Mucosa of rectum (tissue), 2 donors: ENCODE measurements at regions not wholly inside any gene's neighbourhood (a gene's known extent, or its start where the extent isn't known, plus 50 kb on each side); places are given as distances from the start of the nearest gene placed in this dataset.
"Not testable (repeated sequence)": the region's sequence is repeated elsewhere in the genome, so short reads cannot be mapped to it uniquely, and the experiment has no call there.

ENCODE experiments used
- H3K27ac ChIP-seq, 2 donors: one replicate each; pipeline ENCODE4 v1.7.0; 2013; ENCODE audit warnings: inconsistent platforms in 2 of 2, low read depth in 2 of 2, low read length in 2 of 2
- H3K27me3 ChIP-seq, 2 donors: one replicate each; pipeline ENCODE4 v1.7.0; 2013; ENCODE audit warnings: low read length in 2 of 2; ENCODE audit not compliant: control insufficient read depth in 2 of 2, insufficient read depth in 2 of 2
- H3K36me3 ChIP-seq, 2 donors: one replicate each; pipeline ENCODE4 v1.7.0; 2013; ENCODE audit warnings: low read length in 2 of 2; ENCODE audit not compliant: control insufficient read depth in 2 of 2, insufficient read depth in 2 of 2
- H3K4me1 ChIP-seq, 2 donors: one replicate each; pipeline ENCODE4 v1.7.0; 2013; ENCODE audit warnings: low read length in 2 of 2, mild to moderate bottlenecking in 1 of 2; ENCODE audit not compliant: control insufficient read depth in 2 of 2, insufficient read depth in 2 of 2
- H3K4me3 ChIP-seq, 2 donors: one replicate each; pipeline ENCODE4 v1.7.0; 2013; ENCODE audit warnings: low read length in 2 of 2
- H3K9ac ChIP-seq, 2 donors: one replicate each; pipeline ENCODE4 v1.7.0; 2013; ENCODE audit warnings: low read length in 2 of 2, low read depth in 1 of 2, mild to moderate bottlenecking in 1 of 2
- H3K9me3 ChIP-seq, 2 donors: one replicate each; pipeline ENCODE4 v1.7.0; 2013; ENCODE audit warnings: low read length in 2 of 2; ENCODE audit not compliant: control insufficient read depth in 2 of 2
- donor health status: healthy.
- donor health status: Normal muscosa, but diverticular disease.

GRCh38 chr1:58062635-58063034, 483.9 kb downstream of the OMA1 start:
- H3K36me3 ChIP-seq = no peaks in the 10 kb centered on the region
- no peaks in the 10 kb centered on the region for H3K4me1 ChIP-seq
- H3K9me3 ChIP-seq = no peaks in the 10 kb centered on the region
- H3K4me3 ChIP-seq = no peak overlapping the region
- no peak overlapping the region for H3K27ac ChIP-seq
- H3K9ac ChIP-seq = no peak overlapping the region
- H3K27me3 ChIP-seq = no peaks in the 10 kb centered on the region

GRCh38 chr1:58060559-58061170, 485.9 kb downstream of the OMA1 start:
- Histone ChIP-seq H3K9me3 (no peaks in the 10 kb centered on the region), H3K4me1 (no peaks in the 10 kb centered on the region), H3K27me3 (no peaks in the 10 kb centered on the region), H3K27ac (no peak overlapping the region), H3K36me3 (no peaks in the 10 kb centered on the region), H3K9ac (no peak overlapping the region), H3K4me3 (no peak overlapping the region)

- Histone ChIP-seq H3K36me3 (no peaks in the 10 kb centered on the region), H3K27me3 (no peaks in the 10 kb centered on the region), H3K9ac (no peak overlapping the region), H3K4me3 (no peak overlapping the region), H3K27ac (no peak overlapping the region), H3K9me3 (no peaks in the 10 kb centered on the region), H3K4me1 (no peaks in the 10 kb centered on the region)
Observed at GRCh38 chr1:58059789-58060188, 486.7 kb downstream of the OMA1 start.

- H3K27ac ChIP-seq = no peak overlapping the region
- H3K9me3 ChIP-seq = no peaks in the 10 kb centered on the region
Observed at GRCh38 chr1:58058323-58058722, 488.2 kb downstream of the OMA1 start.

GRCh38 chr1:58057826-58058225, 488.7 kb downstream of the OMA1 start:
- Histone ChIP-seq H3K4me3 (no peak overlapping the region), H3K9me3 (no peaks in the 10 kb centered on the region), H3K9ac (no peak overlapping the region), H3K36me3 (no peaks in the 10 kb centered on the region), H3K27me3 (no peaks in the 10 kb centered on the region), H3K27ac (no peak overlapping the region), H3K4me1 (no peaks in the 10 kb centered on the region)

More at GRCh38 chr1:58058323-58058722, 488.2 kb downstream of the OMA1 start:
- Histone ChIP-seq H3K4me3 (no peak overlapping the region), H3K4me1 (no peaks in the 10 kb centered on the region), H3K27me3 (no peaks in the 10 kb centered on the region), H3K9ac (no peak overlapping the region), H3K36me3 (no peaks in the 10 kb centered on the region)

- H3K9ac ChIP-seq, H3K4me3 ChIP-seq, H3K4me1 ChIP-seq, H3K27ac ChIP-seq, H3K27me3 ChIP-seq, H3K36me3 ChIP-seq, H3K9me3 ChIP-seq: not testable (repeated sequence)
Observed at GRCh38 chr1:58051187-58051586, 495.3 kb downstream of the OMA1 start.

- Histone ChIP-seq H3K9me3 (no peaks in the 10 kb centered on the region), H3K27ac (no peak overlapping the region), H3K4me3 (no peak overlapping the region), H3K9ac (no peak overlapping the region), H3K4me1 (no peaks in the 10 kb centered on the region), H3K36me3 (no peaks in the 10 kb centered on the region), H3K27me3 (no peaks in the 10 kb centered on the region)
Observed at GRCh38 chr1:58047265-58047858, 499.2 kb downstream of the OMA1 start.

GRCh38 chr1:58045094-58045705, 501.3 kb downstream of the OMA1 start:
- Histone ChIP-seq H3K36me3 (no peaks in the 10 kb centered on the region), H3K4me3 (no peak overlapping the region)

GRCh38 chr1:58041621-58042020, 504.9 kb downstream of the OMA1 start:
- no peaks in the 10 kb centered on the region for H3K9me3 ChIP-seq
- no peak overlapping the region for H3K4me3 ChIP-seq
- no peak overlapping the region for H3K9ac ChIP-seq
- H3K27me3 ChIP-seq = no peaks in the 10 kb centered on the region
- H3K27ac ChIP-seq = no peak overlapping the region
- no peaks in the 10 kb centered on the region for H3K36me3 ChIP-seq
- no peaks in the 10 kb centered on the region for H3K4me1 ChIP-seq

More at GRCh38 chr1:58045094-58045705, 501.3 kb downstream of the OMA1 start:
- no peak overlapping the region for H3K27ac ChIP-seq
- no peak overlapping the region for H3K9ac ChIP-seq
- no peaks in the 10 kb centered on the region for H3K4me1 ChIP-seq
- no peaks in the 10 kb centered on the region for H3K9me3 ChIP-seq
- no peaks in the 10 kb centered on the region for H3K27me3 ChIP-seq

- no peak overlapping the region for H3K27ac ChIP-seq
- H3K36me3 ChIP-seq = no peaks in the 10 kb centered on the region
- H3K4me3 ChIP-seq = no peak overlapping the region
- no peaks in the 10 kb centered on the region for H3K9me3 ChIP-seq
- no peaks in the 10 kb centered on the region for H3K27me3 ChIP-seq
- H3K4me1 ChIP-seq = no peaks in the 10 kb centered on the region
- H3K9ac ChIP-seq = no peak overlapping the region
Observed at GRCh38 chr1:58038574-58038973, 508.0 kb downstream of the OMA1 start.
